Transverse colon (tissue), 3 donors: ENCODE measurements at regions not wholly inside any gene's neighbourhood (a gene's known extent, or its start where the extent isn't known, plus 50 kb on each side); places are given as distances from the start of the nearest gene placed in this dataset.

Source experiments
- POLR2A ChIP-seq: fragments of 450-650 bp; IDR thresholded peaks from one replicate; pipeline ENCODE4 v1.6.1; 2016; ENCODE audit warnings: antibody characterized with exemption, mild to moderate bottlenecking, moderate library complexity
- TF ChIP-seq, protein P1 (sequence below), 5 experiments: fragments of 200-600 bp in 3 of 5; fragments of 450-650 bp in 2 of 5; sonication (generic) in 3 of 5; IDR thresholded peaks; 1 replicate in 2 of 5; 2 replicates in 3 of 5; pipeline ENCODE4 v1.5.1; 2016 to 2017; ENCODE audit warnings: antibody characterized with exemption in 5 of 5, inconsistent platforms in 3 of 5, mild to moderate bottlenecking in 2 of 5, moderate library complexity in 1 of 5

DNA sequence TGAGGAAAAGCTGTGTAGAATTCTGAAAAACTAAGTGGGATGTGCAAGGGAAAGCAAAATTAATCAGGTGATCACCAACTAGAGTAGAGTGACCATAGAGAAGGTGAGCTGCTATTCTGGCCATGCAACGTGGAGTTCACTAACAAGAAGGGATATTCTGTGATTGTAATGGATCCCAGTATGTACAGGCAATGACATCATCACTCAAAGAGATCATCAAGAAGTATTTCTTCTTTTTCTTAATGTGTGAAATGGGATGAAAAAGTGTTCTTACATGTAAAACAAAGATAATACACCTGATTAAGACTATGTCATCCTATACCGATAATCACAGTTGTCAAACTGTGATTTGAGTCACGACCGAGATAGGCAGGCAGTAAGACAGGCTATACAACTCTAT, 101.2 kb downstream of the SMPDL3A start:
- no peak for TF ChIP-seq POLR2A
- TF ChIP-seq, protein P1, sequence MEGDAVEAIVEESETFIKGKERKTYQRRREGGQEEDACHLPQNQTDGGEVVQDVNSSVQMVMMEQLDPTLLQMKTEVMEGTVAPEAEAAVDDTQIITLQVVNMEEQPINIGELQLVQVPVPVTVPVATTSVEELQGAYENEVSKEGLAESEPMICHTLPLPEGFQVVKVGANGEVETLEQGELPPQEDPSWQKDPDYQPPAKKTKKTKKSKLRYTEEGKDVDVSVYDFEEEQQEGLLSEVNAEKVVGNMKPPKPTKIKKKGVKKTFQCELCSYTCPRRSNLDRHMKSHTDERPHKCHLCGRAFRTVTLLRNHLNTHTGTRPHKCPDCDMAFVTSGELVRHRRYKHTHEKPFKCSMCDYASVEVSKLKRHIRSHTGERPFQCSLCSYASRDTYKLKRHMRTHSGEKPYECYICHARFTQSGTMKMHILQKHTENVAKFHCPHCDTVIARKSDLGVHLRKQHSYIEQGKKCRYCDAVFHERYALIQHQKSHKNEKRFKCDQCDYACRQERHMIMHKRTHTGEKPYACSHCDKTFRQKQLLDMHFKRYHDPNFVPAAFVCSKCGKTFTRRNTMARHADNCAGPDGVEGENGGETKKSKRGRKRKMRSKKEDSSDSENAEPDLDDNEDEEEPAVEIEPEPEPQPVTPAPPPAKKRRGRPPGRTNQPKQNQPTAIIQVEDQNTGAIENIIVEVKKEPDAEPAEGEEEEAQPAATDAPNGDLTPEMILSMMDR (IDR thresholded peaks at IDR 0.05), result no peak
